ENCODE measurements at regions not wholly inside any gene's neighbourhood (a gene's known extent, or its start where the extent isn't known, plus 50 kb on each side); places are given as distances from the start of the nearest gene placed in this dataset.

DNA sequence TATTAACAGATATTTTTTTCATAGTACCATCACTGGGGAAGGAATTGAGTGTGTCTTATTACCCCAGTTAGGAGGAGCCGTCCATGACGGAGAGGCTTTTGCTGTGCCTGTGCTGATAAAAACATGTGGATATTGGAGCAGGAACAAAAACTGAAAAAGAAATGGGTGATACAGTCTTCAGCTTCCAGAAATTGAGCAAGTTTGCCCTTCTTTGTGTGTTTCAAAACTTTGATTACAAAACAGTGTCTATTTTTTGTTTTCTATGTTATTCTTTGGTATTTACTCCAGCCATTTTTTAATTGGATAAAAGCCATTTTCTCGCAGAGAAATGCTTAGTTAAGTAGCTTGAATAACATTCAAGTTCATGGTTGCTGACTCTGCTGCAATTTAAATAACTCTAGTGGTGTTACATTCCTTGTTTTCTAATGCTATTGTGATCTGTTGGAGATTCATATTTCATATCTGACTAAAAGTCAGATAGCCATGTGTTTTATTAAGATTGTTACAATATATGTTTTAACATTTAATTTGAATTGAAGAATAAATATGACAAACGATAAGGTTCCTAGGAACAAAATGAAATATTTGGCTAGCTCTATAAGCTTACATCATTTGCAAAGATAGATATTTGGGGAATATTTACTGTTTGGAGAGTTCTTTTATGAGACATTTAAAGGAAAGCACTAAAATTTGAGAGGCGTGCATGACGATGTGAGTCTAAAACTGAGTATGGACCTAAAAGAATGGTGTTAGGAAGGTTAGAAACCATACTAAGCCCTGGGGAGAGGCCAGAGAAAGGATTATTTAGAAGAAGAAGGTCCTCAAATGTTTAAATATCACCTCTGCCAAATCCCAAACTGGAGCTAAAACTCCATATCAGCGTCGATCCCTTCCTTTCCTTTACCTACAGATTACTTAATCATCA is 747.3 kb upstream of the CELF2 start:
- no peak for DNase-seq (ENCODE audit: low read depth, low spot score)

GRCh38 chr10:10271639-10272192 is 746.0 kb upstream of the CELF2 start:
- no peak for DNase-seq (ENCODE audit: low read depth, low spot score)

GRCh38 chr10:10273661-10274060 is 744.0 kb upstream of the CELF2 start:
- DNase-seq (ENCODE audit: low read depth, low spot score), result no peak

GRCh38 chr10:10279906-10280305 is 737.8 kb upstream of the CELF2 start:
- DNase-seq (ENCODE audit: low read depth, low spot score), result no peak

- no peak for DNase-seq (ENCODE audit: low read depth, low spot score)
These were observed 725.2 kb upstream of the CELF2 start for GRCh38 chr10:10292501-10292900.

GRCh38 chr10:10293041-10293440 is 724.6 kb upstream of the CELF2 start:
- DNase-seq (ENCODE audit: low read depth, low spot score), result no peak

DNA sequence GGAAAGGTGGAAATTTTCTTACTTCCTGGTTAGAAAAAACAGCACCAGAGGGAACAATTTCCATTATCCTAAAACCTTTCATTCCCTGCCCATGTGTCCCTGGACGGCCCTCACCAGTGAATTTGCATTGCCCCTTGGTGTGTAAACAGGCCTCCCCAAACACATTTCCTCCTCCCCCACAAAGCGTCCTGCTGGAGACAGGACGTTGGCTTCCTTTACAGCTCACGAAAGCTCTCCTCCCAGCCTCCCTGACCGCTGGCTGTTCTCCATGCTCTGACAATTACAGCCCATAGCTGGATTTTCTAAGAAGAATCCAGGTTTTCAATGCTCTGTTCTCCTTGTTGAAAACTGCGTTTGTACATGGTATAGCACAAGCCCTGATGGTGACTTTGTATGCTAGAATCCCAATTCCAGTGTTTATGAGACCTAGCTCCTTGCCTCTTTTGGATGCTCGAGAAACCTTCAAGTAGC is 724.2 kb upstream of the CELF2 start:
- DNase-seq (ENCODE audit: low read depth, low spot score), result peak; percentile 61

- no peak for DNase-seq (ENCODE audit: low read depth, low spot score)
These were observed 723.3 kb upstream of the CELF2 start for GRCh38 chr10:10294184-10294880.

DNA sequence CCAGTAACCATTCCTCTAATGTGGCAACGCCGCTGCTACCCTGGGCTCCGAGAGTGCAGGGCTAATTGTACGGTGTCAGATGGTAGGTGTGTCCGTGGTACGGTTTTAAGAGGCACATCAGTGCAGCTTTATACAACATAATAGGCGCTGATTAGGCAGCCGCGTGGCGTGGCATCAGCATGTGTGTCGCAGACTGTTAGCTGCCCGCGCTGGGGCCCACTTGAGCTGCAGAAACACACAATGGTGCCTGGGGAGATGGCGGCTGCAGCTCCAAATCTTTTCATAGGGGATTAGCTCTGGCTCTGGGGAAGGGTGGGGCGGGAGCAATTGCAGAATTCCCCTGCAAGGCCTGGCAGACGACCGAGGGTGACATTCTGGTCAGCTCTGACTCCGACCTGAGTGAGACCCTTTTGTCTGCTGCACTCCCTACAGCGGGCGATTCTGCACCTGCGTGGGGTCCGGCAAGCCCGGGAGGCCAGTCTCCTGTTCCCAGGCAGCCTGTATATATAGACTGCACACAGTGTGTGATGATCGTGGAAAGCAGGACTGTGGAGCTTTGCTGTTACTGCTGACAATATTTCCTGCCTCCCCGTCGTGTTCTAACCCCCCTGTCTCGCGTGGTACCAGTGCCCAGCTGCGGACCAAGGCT is 722.7 kb upstream of the CELF2 start:
- peak; percentile 42 for DNase-seq (ENCODE audit: low read depth, low spot score)

DNA sequence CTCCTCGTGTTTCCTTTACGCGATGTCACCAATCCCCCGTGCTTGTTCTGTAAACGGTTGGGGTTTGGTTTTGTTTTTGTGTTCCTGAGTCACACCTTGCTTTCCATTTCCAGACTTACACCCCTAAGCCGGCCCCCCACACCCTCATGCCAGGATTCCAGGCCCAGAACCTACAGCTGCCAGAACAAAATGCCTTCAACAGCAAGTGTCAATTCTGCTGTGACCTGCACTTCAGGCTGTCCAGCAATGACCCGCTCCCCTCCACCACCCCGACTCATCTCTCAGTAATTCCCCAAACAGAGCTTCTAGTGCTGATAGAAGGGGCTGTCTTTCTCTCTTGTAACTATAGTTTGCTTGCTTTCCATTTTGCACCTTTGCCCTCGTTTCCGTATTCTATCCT is 722.1 kb upstream of the CELF2 start:
- peak; percentile 20 for DNase-seq (ENCODE audit: low read depth, low spot score)

- no peak for DNase-seq (ENCODE audit: low read depth, low spot score)
These were observed 715.0 kb upstream of the CELF2 start for GRCh38 chr10:10302689-10303088.

DNA sequence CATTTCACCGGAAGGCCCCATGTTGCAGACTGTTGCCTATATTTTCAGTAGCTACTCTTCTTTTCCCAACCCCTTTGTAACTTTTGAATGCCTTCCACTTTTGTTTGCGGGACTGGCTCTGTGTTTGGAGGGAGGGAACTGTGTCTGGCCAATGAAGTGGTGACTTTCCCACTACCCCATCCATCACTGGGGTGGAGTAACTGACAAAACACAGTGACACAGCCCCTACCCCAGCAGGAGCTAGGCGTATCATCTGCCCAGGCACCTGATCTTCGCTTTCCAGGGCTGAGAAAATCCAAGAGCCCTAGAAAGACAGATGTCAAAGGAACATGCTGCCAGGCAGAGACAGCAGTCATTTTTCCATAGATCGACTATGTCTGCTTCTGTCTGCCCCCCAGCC is 710.6 kb upstream of the CELF2 start:
- no peak for DNase-seq (ENCODE audit: low read depth, low spot score)

- DNase-seq (ENCODE audit: low read depth, low spot score), result no peak
These were observed 710.1 kb upstream of the CELF2 start for GRCh38 chr10:10307551-10307950.

- no peak for DNase-seq (ENCODE audit: low read depth, low spot score)
These were observed 707.2 kb upstream of the CELF2 start for GRCh38 chr10:10310498-10310897.

DNA sequence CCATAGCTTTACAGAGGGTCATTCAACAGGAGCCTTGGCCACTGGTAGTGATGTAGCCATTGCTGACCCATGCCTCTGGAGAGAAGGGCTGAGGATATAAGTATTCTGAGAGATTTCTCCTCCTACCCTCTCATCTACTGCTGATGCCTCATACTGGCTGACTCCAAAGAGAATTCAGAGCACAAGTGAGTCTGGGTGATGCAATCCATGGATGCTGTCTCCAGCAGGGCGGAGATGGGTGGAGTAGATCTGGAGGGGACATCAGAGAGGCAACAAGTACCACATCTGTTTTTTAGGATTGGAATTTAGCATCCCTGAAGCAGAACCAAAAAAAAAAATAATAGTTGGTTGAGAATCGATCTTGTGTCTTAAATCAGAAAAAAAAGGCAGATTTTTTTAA is 705.7 kb upstream of the CELF2 start:
- no peak for DNase-seq (ENCODE audit: low read depth, low spot score)

DNA sequence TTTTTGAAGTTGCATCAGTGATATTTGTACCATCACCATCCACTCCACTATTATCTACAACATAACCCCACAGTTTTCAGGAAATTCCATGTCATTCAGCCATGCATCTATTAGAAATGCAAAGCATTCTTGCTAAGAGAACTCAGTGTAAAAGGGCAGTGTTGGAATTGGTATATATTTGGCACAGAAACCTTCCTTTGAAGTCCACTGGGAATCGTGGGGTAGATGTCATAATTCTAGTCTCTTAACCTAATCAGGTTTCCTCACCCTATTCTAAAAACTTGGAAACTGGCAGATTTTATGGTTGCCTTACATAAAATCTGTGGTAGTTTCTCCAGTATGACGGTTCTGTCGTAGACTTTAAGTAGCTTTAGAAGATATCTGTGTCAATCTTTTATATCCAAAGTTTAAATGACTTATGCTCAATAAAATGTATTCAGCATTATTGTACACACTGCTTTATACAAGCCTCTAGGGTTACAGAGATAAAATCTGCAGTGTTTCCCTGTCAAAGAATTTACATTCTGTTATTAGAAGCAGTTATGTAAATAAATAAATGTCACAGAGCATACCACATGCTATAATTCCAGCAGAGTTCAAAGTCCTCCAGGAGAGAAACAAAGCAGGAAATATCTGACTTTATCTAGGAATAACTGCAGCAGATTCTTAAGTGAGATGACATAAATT is 704.4 kb upstream of the CELF2 start:
- peak; percentile 48 for DNase-seq (ENCODE audit: low read depth, low spot score)

- DNase-seq (ENCODE audit: low read depth, low spot score), result no peak
These were observed 703.0 kb upstream of the CELF2 start for GRCh38 chr10:10314626-10315025.

- no peak for DNase-seq (ENCODE audit: low read depth, low spot score)
These were observed 701.7 kb upstream of the CELF2 start for GRCh38 chr10:10315989-10316388.

DNA sequence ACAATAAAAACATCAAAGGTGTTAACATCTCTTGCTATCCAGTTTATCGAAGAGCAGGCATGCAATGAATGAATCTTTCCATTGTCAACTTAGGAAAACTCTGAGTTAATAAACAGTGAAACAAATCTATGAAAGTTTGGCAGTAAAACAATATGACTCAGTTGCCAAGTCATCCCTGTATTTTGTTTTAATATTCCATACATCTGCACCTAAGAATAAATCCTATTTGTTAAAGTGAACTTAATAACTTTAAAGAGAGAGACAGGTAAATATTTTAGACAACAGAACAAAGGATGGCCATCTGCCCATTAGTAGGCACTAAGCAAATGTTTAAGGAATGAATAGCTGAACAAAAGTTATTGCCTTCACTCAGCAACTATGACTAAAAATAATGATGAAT is 700.5 kb upstream of the CELF2 start:
- no peak for DNase-seq (ENCODE audit: low read depth, low spot score)

GRCh38 chr10:10318856-10319255 is 698.8 kb upstream of the CELF2 start:
- DNase-seq (ENCODE audit: low read depth, low spot score), result no peak

DNA sequence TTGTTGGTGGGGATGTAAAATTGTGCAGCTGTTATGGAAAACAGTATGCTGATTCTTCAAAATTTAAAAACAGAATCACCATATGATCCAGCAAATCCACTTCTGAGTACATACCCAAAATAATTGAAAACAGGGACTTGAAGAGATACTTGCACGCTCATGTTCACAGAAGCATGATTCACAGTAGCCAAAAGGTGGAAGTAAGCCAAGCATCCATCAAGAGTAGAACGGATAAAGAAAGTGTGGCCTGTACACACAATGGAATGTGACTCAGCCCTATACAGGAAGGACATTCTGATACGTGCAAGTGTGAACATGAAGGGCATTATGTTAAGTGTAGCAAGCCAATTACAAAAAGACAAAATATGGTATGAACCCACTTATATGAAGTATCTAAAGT is 696.7 kb upstream of the CELF2 start:
- peak; percentile 88 for DNase-seq (ENCODE audit: low read depth, low spot score)
